ENCODE measurements at regions not wholly inside any gene's neighbourhood (a gene's known extent, or its start where the extent isn't known, plus 50 kb on each side); places are given as distances from the start of the nearest gene placed in this dataset.

GRCh38 chr7:41449286-41449685 lies 253.6 kb downstream of the INHBA start:
- Histone ChIP-seq H3K23me2 (ENCODE audit: insufficient read length, low read depth, low read length, poor library complexity, severe bottlenecking) (no peaks in the 10 kb centered on the region), H2BK15ac (ENCODE audit: low read depth, low read length) (no peak overlapping the region), H2BK5ac (ENCODE audit: insufficient read length, low read length) (no peak overlapping the region), H3K79me1 (ENCODE audit: insufficient read depth, low read depth, low read length, poor library complexity, severe bottlenecking) (no peaks in the 10 kb centered on the region), H2AFZ (ENCODE audit: low read length) (no peak overlapping the region), H3K23ac (ENCODE audit: insufficient read length, low read depth, low read length) (no peak overlapping the region), H3K9ac (ENCODE audit: extremely low read depth, insufficient read length, low read length) (no peak overlapping the region), H3K4me2 (ENCODE audit: insufficient read depth, insufficient read length, low read length) (no peak overlapping the region), H2BK20ac (ENCODE audit: low read depth, low read length, poor library complexity, severe bottlenecking) (no peak overlapping the region), H3K4me1 (ENCODE audit: insufficient read depth, low read length) (no peaks in the 10 kb centered on the region), H2BK120ac (ENCODE audit: low read depth, low read length, poor library complexity, severe bottlenecking) (no peak overlapping the region), H2AK5ac (ENCODE audit: insufficient read length, low read length) (no peak overlapping the region), H3K27ac (ENCODE audit: insufficient read length, low read depth, low read length) (no peak overlapping the region), H2BK12ac (ENCODE audit: insufficient read length, low read depth, low read length) (no peak overlapping the region), H4K8ac (replicated peaks; ENCODE audit: insufficient read length, low read depth, low read length) (no peak overlapping the region), H3K79me2 (ENCODE audit: insufficient read depth, low read length) (no peaks in the 10 kb centered on the region), H3K18ac (ENCODE audit: insufficient read length, low read depth, low read length) (no peak overlapping the region), H3K9me3 (ENCODE audit: control insufficient read depth, low read depth, low read length) (no peaks in the 10 kb centered on the region), H3K4ac (ENCODE audit: low read depth, low read length) (no peak overlapping the region), H4K20me1 (ENCODE audit: control insufficient read depth, insufficient read depth, insufficient read length) (no peaks in the 10 kb centered on the region), H4K91ac (ENCODE audit: insufficient read length, low read depth, low read length) (no peak overlapping the region), H3T11ph (ENCODE audit: low read length) (no peak overlapping the region), H3K56ac (ENCODE audit: insufficient read length, low read depth, low read length) (no peak overlapping the region), H3K27me3 (ENCODE audit: insufficient read depth, low read length) (no peaks in the 10 kb centered on the region), H3K14ac (ENCODE audit: insufficient read depth, low read length) (no peak overlapping the region), H4K5ac (ENCODE audit: insufficient read length, low read depth, low read length) (no peak overlapping the region)
- H3K27ac Mint-ChIP-seq: no peak overlapping the region
- H3K27me3 Mint-ChIP-seq (ENCODE audit: low read depth): no peaks in the 10 kb centered on the region
- WGBS (ENCODE audit: extremely low coverage, insufficient read length, low lambda C conversion rate): no CpG with 5 or more reads among the region's 3 CpGs
- H3K4me3 Mint-ChIP-seq: no peak overlapping the region
- H3K9me3 Mint-ChIP-seq: no peaks in the 10 kb centered on the region
- H3K36me3 Mint-ChIP-seq (ENCODE audit: insufficient read depth in 1 of 3, low read depth in 3 of 3): no peaks in the 10 kb centered on the region
- TF ChIP-seq CTCF (conservative IDR thresholded peaks at IDR 0.05): no peak
- peaks cover 18 to 24% of the 10 kb centered on the region in 2 experiments for H3K4me1 Mint-ChIP-seq
- no peak for DNase-seq

Measured in H9 (cell line).